Renal cortex interstitium (tissue), 11 donors: ENCODE measurements at regions not wholly inside any gene's neighbourhood (a gene's known extent, or its start where the extent isn't known, plus 50 kb on each side); places are given as distances from the start of the nearest gene placed in this dataset.

Experiments used
- DNase-seq, 11 donors: peaks; one replicate each; pipeline ENCODE4 v3.0.0-alpha.2; 2013; ENCODE audit warnings: low read depth in 9 of 11, low spot score in 4 of 11; ENCODE audit errors: extremely low read depth in 1 of 11

DNA sequence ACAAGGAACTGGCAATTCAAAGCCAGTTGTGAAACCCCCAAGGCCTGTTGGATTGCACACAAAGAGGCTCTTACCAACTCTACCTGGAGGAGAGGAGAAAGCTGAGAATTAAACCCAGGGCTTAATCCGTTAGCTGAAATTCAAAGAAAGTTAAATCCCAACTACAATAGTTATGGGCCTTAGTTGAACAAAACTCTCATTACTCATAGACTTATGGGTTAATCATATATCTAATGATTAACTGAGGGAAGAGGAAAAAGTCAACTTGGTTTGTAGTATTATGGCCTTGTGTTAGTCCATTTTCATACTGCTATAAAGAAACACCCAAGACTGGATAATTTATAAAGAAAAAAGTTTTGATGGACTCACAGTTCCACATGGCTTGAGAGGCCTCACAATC lies 838.2 kb upstream of the ADGRL2 start:
- DNase-seq: no peak

DNA sequence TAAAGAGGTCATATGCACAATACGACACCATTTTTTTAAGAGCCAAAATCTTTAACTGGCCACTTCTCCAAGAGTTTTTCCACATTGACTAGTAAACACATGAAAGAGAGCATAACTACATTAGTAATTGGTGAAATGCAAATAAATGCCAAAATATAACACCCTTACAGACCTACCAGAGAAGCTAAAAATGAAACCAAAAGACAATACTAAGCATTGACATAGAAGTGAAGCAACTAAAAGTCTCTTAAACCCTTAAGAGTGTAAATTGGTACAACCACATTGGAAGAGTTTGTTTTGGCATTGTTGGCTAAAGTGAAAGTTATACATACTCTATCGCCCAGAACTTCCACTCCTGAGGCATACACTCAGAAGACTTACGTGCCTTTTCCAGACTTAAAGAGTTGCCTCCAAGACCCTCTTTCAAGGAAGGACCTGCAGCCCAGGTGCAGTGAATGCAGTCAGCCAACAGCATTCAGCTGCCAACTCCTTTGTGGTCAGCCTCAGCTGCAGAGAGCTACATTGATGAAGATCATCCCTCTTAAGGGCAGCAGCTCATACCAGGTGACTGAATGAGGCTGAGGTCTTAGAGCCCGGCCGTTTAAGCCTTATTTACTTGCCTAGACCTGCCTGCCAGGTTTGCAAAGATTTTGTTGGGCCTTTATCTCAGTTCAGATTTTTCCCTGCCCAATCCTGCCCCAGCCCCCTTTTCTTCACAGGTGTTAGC lies 839.1 kb upstream of the ADGRL2 start:
- DNase-seq: no peak

DNA sequence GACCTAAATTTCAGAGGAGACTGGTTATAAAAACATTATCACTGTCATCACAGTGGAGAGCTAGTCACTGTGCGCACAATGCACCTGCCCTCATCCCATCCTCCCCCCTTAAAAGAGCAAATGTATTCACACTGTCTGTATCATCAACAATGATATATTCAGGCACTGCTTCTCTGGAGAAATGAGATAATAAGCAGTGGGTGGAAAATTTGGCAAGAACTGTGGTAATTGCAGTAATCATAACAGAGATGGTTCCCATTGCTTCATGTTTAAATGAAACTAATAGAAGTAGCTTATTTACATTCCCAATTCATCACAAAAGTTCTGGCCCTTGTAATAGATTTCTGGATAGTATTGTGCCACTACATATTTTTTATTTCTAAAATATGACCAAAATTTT lies 867.4 kb upstream of the ADGRL2 start:
- DNase-seq: no peak

DNA sequence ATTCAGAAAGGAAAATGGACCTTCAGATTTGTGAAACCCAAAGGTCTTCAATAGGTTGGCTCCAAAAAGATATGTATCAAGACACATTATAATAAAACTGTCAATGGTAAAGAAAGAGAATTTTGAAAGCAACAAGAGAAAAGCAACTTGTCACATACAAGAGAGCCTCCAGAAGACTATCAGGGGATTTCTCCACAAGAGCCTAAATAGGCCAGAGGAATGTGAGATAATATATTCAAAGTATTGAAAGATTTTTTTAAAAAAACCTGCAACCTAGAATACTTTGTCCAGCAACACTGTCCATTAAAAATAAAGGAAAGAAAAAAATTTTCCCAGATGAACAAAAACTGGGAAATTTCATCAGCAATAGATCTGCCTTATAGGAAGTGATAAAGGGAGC lies 869.6 kb upstream of the ADGRL2 start:
- no peak for DNase-seq

DNA sequence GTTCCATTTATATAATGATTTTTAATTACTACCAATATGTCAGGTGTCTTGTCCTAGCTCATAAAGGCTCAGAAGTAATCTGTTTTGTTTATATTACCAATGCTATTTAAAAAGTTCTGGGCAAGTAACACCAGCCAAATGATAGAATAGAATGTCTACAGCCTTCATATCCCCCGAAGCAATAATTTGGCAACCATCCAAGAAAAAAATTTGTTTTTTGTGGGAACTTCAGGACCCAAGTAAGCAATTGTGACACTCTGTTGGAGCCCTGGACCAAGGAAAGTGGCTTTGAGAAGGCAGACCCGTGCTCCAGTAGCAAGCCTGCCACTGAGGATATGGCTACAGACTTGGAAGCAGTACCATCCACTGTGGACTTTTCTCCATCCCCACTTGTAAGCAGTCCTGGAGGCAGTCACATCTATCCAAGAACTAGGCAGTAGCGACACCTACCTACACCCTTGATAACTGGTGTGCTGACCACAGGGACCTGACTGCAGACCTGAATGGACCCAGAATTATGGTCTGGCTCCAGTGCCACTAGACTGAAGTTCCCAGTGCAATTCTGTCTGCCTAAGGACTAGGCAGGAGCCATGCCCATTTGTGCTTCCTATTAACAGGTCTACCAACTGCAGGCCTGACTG lies 870.7 kb upstream of the ADGRL2 start:
- no peak for DNase-seq

DNA sequence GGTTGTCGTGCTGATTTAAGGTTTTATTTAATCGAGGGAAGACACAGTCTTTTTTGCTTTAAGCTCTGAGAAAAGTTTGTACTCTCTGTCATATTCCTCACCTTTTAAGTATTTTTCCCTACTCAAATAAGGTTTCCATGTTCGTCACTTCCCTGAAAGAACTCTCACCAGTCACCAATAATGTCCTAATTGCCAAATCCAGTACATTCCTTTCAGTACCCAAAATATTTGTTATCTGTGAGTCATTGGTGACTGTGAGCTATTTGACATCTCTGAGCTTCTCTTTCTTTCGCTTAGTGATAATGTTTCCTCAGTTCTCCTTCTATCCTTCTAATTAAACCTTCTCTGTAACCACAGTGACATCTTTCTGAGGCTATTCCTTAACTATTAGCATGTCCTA lies 874.2 kb upstream of the ADGRL2 start:
- no peak for DNase-seq

DNA sequence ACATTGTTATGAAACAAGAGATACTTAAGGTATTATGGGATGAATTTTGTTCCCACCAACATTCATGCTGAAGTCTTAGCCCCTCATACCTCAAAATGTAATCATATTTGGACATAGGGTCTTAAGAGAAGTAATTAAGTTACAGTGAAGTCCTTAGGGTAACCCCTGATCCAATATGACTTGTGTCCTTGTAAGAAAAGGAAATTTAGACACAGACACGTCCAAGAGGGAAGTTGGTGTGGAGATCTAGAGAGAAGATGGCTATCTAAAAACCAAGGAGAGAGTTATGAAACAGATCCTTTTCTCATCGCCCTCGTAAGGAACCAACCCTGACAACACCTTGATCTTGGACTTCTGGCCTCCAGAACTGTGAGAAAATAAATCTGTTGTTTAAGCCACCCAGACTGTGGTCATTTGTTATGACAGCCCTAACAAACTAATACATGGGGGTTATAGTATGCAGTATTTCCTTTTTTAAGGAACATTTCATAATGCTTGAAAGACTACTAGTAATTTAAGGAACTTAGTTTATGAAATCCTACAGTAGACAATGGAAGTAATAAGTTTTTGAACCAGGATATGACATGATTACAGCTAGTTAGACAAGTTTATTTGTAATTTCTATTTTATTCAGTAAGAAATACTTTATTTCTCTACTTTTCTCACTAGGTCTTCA lies 875.5 kb upstream of the ADGRL2 start:
- no peak for DNase-seq

DNA sequence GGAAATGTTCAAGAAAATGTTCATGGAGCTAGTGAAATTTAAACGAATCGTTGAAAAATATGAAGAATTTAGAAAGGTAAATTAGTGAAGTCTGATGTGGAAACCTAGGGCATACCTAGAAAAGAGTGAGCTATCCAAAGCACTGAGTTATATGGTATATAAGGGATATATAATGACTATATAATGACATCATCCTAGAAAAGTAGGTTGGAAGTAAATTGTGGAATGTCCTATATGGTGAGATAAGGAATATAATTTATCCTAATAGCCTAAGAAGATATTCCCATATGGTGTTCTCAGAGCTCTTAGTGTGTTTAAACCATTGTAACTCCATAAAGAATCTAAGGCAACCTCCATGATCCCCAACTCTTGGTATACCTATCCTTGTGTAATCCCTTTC lies 876.4 kb upstream of the ADGRL2 start:
- DNase-seq: no peak

DNA sequence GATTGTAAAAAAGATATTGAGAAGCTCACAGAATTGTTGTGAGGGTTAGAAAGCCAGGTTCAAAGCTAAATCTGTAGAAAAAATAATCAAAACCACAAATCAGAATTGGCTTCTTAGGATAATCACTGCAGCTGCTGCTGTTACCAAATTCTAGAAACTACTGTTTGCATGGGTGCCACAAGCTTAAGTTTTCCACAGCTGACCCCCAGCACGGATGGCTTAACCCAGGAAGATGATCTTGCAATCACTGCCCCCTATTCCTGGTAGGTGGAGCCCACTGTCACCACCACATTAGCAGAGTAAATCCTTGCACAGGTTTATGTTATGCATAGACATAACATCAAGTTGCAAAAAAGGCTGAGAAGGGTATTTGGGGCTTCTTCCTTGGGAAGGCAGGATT lies 877.8 kb upstream of the ADGRL2 start:
- no peak for DNase-seq

DNA sequence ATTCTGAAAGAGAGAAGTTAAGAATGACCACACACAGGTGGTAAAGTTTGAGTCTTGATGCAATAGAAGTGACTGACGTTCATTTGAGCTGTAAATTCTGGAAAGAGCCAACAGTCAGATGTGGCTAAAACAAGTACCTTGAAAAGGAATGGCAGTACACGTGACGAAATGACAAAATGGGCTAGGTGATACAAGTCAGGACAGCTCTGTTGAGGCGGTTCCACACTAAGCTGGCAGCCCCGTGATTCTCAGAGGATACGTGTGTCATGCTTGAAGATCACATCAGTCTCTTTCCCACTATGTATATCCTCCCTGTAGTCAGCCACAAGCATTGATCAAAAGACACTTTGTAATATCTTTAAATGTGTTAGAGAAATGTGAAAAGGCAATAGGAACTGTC lies 881.3 kb upstream of the ADGRL2 start:
- no peak for DNase-seq

DNA sequence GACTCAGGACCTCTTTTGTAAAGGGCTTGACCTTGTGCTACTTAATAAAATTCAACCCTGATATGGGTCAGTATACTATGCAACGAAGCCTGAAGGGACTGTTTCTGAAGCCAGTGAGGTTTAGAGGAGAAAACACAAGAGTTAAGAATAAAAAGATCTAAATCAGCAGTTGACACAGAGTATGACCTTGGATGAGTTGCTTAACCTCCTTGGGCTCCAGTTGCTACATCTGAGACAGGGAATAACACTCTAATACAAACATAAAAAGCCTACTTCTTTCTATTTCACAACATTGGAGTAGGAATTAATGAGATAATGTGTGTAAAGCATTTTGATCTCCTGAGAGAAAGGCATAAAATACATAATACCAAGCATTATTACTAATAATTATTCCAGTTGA lies 882.4 kb upstream of the ADGRL2 start:
- peak in 2 of 11 donors; percentile 7 to 9 for DNase-seq

DNA sequence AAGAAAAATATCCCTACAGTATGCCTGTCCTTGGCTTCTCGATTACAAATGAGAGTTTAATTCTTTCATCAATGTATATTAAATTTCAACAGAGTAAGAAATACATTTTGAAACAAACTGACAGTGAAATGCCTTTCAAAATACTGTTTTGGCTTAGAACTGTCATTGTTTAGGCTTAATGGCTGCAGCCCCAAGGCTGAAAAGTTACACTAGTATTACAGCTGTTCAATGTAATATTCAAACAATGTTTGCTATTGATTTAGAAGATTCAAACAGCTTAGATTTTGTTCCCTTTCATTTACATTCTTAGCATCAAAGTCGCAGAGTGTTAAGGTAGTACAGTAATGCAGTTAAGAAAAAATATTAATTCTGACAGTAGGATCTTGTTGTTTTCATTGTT lies 882.9 kb upstream of the ADGRL2 start:
- DNase-seq: no peak

DNA sequence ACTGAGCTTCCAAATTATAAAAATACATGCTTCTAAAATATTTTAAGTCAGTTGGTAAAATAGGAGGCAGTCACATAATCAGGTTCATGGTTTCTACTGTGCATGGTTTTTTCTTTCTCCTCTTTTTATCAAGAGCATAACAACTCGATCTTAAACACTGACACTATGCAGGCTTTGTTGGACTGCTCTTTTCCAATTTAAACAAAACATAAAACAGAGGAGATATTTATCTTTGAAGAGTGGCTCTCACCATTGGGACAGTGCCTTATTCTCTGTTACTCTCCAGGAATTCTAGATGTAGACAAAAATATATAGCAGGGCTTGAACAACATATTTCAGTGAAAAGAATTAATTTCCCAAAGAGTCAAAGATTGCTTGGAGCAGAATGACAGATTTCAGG lies 883.5 kb upstream of the ADGRL2 start:
- no peak for DNase-seq

DNA sequence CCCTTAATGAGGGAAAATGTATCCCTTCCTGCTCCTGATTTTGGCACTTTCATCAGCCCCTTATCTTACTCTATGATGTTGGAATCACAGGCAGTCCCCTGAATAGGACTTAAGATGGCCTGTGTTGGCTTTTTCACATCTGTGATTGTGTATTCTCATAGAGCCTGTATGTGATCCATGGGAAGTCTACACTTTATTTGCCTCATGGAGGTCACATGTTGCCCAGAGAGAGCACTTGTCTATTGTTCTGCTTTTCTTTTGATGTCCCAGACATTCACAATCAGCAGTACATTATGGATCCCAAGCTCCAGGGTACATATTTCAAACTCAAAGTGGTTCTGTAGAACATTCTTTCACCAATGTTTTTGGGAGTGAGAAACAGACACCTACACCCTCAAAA lies 885.2 kb upstream of the ADGRL2 start:
- DNase-seq: no peak

DNA sequence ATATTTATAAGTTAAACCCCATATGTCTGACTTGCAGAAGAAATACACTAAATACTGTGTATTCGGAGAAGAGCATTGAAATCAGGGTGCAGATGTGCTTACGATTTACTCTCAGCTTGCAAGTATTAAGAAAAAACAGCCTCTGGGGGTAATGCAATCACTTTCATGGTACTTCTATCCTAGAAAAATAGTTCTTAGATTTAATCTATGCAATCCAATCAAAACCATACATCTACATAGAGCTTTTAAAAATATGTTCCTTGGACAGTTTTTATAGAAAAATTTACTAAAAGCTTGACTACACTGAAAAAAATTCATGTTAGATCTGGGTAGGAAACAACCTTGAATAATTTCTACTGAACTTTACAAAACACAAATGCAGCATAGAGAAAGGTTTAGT lies 890.3 kb upstream of the ADGRL2 start:
- no peak for DNase-seq

DNA sequence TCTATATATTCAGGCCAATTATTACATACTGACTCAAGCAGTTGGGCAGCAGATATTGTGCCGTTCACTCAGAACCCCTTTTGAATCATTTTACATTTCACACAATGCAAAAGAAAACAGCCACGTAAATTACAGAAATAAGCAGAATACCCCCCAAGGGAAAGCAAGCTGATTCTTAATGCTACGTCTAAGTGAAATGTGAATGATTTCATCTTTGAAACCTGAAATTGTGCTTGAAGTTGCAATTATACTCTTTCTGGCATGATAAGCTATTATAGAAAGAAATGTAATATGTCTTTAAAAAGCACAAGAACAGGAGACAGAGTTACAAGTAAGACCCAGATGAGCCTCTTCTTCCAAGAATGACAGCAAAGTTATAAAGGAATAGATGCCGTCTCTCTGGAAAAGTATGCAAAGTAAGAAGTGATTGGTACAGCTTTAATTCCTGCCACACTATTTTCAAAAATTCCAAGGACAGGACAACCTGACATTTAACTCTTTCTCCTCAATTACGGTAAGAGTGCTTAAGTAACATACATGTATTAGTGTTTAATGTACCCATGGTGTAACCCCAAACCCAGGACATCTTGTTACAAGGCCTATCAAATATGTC lies 891.5 kb upstream of the ADGRL2 start:
- DNase-seq: no peak

DNA sequence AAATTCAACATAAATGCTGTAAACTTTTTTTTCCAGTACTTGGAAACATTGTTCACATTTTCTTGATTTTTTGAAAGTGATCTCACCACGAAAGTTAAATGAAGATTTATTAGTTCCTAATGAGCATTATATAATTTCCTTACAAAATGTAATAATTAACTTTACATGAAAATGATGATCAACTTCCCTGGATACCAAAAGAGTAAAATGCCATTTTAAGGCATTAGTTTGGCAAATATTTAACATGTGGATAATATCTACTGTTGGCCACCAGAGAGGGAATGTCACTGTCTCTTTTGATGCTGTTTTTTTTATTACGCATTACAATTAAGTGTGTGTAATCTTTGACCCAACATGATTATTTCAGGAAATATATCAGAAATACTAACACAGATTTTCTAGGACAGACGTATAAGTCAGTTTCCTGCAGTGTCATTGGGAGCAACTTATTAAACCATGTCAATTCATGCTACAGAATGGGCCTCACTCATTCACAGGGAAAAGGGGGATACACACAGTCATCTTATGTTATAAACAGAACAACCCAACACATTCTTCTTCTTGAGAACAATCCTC lies 903.9 kb upstream of the ADGRL2 start:
- DNase-seq: no peak

DNA sequence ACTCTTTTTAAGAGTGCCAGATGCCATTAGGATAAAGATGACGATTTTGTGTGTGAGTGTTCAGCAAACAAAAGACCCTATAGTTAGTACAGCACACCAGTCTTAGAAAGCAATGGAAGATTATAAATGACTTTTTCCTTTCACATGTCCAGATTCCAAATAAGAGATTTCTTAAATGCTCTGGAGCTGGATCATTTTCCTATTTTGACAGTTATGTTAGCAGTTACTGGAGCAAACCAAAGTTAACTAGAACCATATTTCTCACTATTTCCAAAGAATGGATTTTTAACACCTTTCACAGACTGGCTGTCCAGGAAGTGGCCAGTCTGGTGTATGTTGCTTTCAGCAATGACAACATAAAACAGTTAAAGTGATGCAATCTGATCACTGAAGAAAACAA lies 905.8 kb upstream of the ADGRL2 start:
- DNase-seq: no peak

DNA sequence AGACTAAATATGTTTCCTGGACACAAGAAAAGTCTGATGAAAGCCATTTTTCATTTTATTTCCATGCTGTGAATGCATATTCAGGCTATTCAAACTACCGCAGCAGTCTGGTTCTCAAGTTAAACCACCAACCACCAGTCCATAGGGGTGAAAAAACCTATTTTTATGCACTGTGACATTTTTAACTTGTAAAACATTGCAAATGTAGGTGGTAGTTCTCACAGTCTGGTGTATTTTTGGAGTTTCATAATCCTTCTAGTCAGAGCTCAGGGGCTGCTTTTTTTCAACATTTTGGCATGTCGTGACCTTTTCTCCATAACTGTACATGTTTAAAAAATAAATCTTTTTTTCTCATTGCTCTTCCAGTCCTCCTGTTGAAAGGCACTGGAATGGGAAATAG lies 907.6 kb upstream of the ADGRL2 start:
- no peak for DNase-seq

DNA sequence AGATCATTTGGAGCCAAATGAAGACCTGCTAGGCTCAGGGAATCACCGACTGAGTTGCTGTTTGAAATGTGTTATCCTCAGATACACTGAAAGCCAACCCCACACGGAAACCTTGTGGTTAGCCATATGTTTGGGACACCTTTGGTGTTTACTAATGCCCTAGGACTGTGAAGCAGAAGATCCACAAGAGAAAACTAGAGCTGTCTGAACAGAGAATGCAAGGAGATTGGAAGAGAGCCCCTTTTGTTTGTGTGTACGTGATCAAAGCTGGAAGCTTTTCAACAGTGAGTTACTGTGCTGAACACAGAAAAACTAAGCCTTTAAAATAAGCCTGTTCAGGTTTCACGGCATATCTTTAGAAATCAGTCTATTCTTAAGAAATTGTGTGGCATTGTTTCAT lies 908.2 kb upstream of the ADGRL2 start:
- DNase-seq: no peak
